ENCODE measurements at regions not wholly inside any gene's neighbourhood (a gene's known extent, or its start where the extent isn't known, plus 50 kb on each side); places are given as distances from the start of the nearest gene placed in this dataset.

GRCh38 chr5:133668458-133668857 is 56.1 kb upstream of the FSTL4 start:
- H3K4me3 ChIP-seq, result no peak overlapping the region
- DNase-seq (ENCODE audit: low read depth in 1 of 2, low spot score in 1 of 2), result no peak
- TF ChIP-seq CTCF (IDR thresholded peaks at IDR 0.05; ENCODE audit: low read depth, low read length), result no peak
- no peaks in the 10 kb centered on the region for H3K9me3 ChIP-seq (ENCODE audit: low read depth)
- H3K27me3 ChIP-seq, result no peaks in the 10 kb centered on the region
- no peaks in the 10 kb centered on the region for H3K36me3 ChIP-seq
- H3K27ac ChIP-seq, result no peak overlapping the region
- H3K4me1 ChIP-seq (ENCODE audit: low read depth), result no peaks in the 10 kb centered on the region

DNA sequence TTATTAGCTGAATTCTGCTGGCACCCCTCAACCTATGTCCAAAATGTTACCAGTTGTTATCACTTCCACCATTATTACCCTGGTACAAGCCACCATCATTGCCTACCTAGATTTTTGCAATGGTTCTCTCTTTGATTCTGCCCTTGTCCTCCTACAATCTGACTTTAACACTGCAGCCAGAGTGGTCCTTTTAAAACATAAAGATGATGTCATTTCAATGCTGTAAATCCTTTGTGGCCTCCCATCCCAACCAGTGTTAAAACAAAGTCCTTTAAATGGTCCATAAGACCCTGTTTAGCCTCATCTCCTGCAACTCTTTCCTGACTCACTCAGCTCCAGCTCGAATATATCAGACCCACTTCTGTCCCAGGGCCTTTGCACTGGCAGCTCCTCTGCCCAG is 54.9 kb upstream of the FSTL4 start:
- DNase-seq (ENCODE audit: low read depth in 1 of 2, low spot score in 1 of 2), result no peak
- H3K4me3 ChIP-seq, result no peak overlapping the region
- TF ChIP-seq CTCF (IDR thresholded peaks at IDR 0.05; ENCODE audit: low read depth, low read length), result no peak
- H3K9me3 ChIP-seq (ENCODE audit: low read depth), result no peaks in the 10 kb centered on the region
- H3K4me1 ChIP-seq (ENCODE audit: low read depth), result no peaks in the 10 kb centered on the region
- no peak overlapping the region for H3K27ac ChIP-seq
- H3K36me3 ChIP-seq, result no peaks in the 10 kb centered on the region
- no peaks in the 10 kb centered on the region for H3K27me3 ChIP-seq

- H3K4me3 ChIP-seq, result no peak overlapping the region
- H3K27ac ChIP-seq, result no peak overlapping the region
- H3K4me1 ChIP-seq (ENCODE audit: low read depth), result no peaks in the 10 kb centered on the region
- no peak for TF ChIP-seq CTCF (IDR thresholded peaks at IDR 0.05; ENCODE audit: low read depth, low read length)
- H3K9me3 ChIP-seq (ENCODE audit: low read depth), result no peaks in the 10 kb centered on the region
- no peaks in the 10 kb centered on the region for H3K36me3 ChIP-seq
- no peaks in the 10 kb centered on the region for H3K27me3 ChIP-seq
- DNase-seq (ENCODE audit: low read depth in 1 of 2, low spot score in 1 of 2), result no peak
These were observed 53.2 kb upstream of the FSTL4 start for GRCh38 chr5:133665571-133665970.

DNA sequence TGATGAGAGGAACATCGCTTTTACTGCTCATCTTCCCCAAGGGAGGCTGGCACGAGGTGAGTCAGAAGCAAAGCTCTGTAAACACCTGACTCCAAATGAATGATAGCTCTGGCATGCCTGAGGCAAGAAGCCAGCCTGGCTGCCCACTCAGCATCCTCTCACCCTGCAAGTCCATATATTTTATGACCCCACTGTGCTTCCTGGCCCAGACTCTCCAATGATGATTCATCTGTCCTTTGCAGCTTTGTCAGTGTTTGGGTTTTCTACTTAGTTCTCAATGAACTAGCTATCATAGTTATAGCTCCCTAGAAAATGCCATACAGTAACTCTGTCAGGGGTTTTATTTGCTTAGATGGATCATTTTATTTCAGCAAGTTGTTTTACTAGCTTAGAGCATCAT is 52.1 kb upstream of the FSTL4 start:
- H3K27ac ChIP-seq, result no peak overlapping the region
- DNase-seq (ENCODE audit: low read depth in 1 of 2, low spot score in 1 of 2), result no peak
- no peak for TF ChIP-seq CTCF (IDR thresholded peaks at IDR 0.05; ENCODE audit: low read depth, low read length)
- H3K9me3 ChIP-seq (ENCODE audit: low read depth), result no peaks in the 10 kb centered on the region
- H3K27me3 ChIP-seq, result no peaks in the 10 kb centered on the region
- no peaks in the 10 kb centered on the region for H3K4me1 ChIP-seq (ENCODE audit: low read depth)
- H3K4me3 ChIP-seq, result no peak overlapping the region
- H3K36me3 ChIP-seq, result no peaks in the 10 kb centered on the region

GRCh38 chr5:133663397-133664054 is 51.2 kb upstream of the FSTL4 start:
- no peak for DNase-seq (ENCODE audit: low read depth in 1 of 2, low spot score in 1 of 2)

More at GRCh38 chr5:133663397-133664054, 51.2 kb upstream of the FSTL4 start:
- Histone ChIP-seq H3K4me1 (ENCODE audit: low read depth) (no peaks in the 10 kb centered on the region), H3K36me3 (no peaks in the 10 kb centered on the region), H3K27me3 (no peaks in the 10 kb centered on the region), H3K9me3 (ENCODE audit: low read depth) (no peaks in the 10 kb centered on the region), H3K27ac (no peak overlapping the region), H3K4me3 (no peak overlapping the region)
- no peak for TF ChIP-seq CTCF (IDR thresholded peaks at IDR 0.05; ENCODE audit: low read depth, low read length)
